ENCODE measurements at regions not wholly inside any gene's neighbourhood (a gene's known extent, or its start where the extent isn't known, plus 50 kb on each side); places are given as distances from the start of the nearest gene placed in this dataset.

DNA sequence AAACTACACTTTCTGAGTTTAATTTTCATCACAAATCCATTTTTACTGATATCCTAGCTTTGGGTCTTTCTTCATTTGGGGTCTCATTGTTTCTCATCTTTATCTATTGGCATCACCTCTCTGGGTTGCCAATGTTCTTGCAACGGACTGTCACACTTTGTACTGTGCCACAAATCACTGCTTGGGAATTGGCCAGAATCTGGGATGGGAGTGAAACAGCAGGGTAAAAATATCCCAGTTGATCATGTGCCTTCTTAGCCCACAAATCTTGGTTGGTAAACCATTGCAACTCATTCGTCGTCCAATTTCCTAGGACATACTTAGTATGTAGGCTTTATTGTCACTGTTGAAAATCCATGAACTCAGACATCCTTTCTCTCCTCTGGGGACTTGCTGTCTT is 698.5 kb downstream of the OTOL1 start:
- Mint-ChIP-seq H3K4me1 (no peaks in the 10 kb centered on the region), H3K4me3 (no peak overlapping the region), H3K9me3 (peaks cover 4% of the 10 kb centered on the region), H3K36me3 (ENCODE audit: low read depth) (no peaks in the 10 kb centered on the region), H3K27me3 (ENCODE audit: low read depth) (no peaks in the 10 kb centered on the region), H3K27ac (ENCODE audit: unreplicated experiment) (no peak overlapping the region)
- TF ChIP-seq CTCF (conservative IDR thresholded peaks at IDR 0.05), result no peak
- DNase-seq (ENCODE audit: low read depth, low spot score), result no peak

DNA sequence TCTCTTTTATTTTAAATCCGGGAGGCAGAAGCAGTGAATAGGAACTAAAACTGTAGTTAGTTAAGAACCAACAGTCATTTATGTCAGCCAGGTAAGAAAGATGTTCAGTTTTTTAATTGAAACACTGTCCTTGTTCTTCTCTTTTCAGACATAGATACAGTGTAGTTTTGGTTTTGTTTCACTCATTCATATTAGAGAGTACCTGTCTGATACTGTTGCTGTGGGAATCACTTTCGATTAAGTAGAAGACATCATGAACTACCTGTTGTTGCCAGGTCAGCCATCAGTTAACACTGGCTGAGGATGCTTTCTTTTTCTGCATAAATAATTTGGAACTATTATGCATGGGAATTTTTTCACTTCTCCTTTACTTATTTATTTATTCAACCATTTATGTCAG is 700.4 kb downstream of the OTOL1 start:
- Mint-ChIP-seq H3K27ac (ENCODE audit: unreplicated experiment) (no peak overlapping the region), H3K4me1 (no peaks in the 10 kb centered on the region), H3K4me3 (no peak overlapping the region), H3K36me3 (ENCODE audit: low read depth) (no peaks in the 10 kb centered on the region), H3K9me3 (peaks cover 2% of the 10 kb centered on the region), H3K27me3 (ENCODE audit: low read depth) (no peaks in the 10 kb centered on the region)
- no peak for DNase-seq (ENCODE audit: low read depth, low spot score)
- no peak for TF ChIP-seq CTCF (conservative IDR thresholded peaks at IDR 0.05)

DNA sequence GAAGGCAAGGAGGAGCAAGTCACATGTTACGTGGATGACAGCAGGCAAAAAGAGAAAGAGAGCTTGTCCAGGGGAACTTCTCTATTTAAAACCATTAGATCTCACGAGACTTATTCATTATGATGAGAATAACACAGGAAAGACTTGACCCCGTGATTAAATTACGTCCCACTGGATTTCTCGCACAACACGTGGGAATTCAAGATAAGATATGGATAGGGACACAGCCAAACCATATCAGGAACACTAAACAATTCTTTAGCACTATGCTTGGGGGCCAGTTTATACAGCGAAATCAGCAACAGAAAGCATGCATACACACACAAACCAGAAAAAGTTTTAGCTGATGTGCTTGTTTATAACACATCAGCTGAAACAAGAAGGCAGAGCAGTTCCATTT is 704.2 kb downstream of the OTOL1 start:
- H3K4me1 Mint-ChIP-seq, result no peaks in the 10 kb centered on the region
- H3K4me3 Mint-ChIP-seq, result no peak overlapping the region
- H3K27ac Mint-ChIP-seq (ENCODE audit: unreplicated experiment), result no peak overlapping the region
- TF ChIP-seq CTCF (conservative IDR thresholded peaks at IDR 0.05), result no peak
- H3K27me3 Mint-ChIP-seq (ENCODE audit: low read depth), result no peaks in the 10 kb centered on the region
- DNase-seq (ENCODE audit: low read depth, low spot score), result no peak
- H3K9me3 Mint-ChIP-seq, result no peaks in the 10 kb centered on the region
- H3K36me3 Mint-ChIP-seq (ENCODE audit: low read depth), result no peaks in the 10 kb centered on the region

DNA sequence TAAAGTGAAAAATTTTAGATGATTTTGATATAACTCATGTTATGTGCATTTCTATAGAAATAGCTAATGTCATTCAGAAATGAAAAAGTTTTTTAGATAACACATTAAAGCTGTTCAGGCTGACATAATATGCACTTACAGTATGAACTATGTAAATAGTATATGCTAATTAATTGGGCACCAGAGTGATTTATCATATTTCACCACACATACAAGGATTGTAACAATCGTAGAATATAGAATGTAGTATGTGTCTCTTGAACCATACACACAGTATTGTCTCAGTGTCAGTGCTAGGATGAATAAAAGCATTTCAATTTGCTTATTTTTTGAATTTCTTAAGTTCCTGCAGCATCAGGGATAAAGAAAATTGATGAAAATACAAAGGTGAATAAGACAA is 710.0 kb downstream of the OTOL1 start:
- no peak overlapping the region for H3K4me3 Mint-ChIP-seq
- H3K9me3 Mint-ChIP-seq, result no peaks in the 10 kb centered on the region
- H3K27me3 Mint-ChIP-seq (ENCODE audit: low read depth), result no peaks in the 10 kb centered on the region
- H3K27ac Mint-ChIP-seq (ENCODE audit: unreplicated experiment), result no peak overlapping the region
- no peaks in the 10 kb centered on the region for H3K4me1 Mint-ChIP-seq
- no peaks in the 10 kb centered on the region for H3K36me3 Mint-ChIP-seq (ENCODE audit: low read depth)
- no peak for DNase-seq (ENCODE audit: low read depth, low spot score)
- TF ChIP-seq CTCF (conservative IDR thresholded peaks at IDR 0.05), result no peak

GRCh38 chr3:162211470-162211869 is 714.9 kb downstream of the OTOL1 start:
- TF ChIP-seq CTCF (conservative IDR thresholded peaks at IDR 0.05), result no peak
- no peak overlapping the region for H3K4me3 Mint-ChIP-seq
- no peaks in the 10 kb centered on the region for H3K9me3 Mint-ChIP-seq
- no peak overlapping the region for H3K27ac Mint-ChIP-seq (ENCODE audit: unreplicated experiment)
- no peaks in the 10 kb centered on the region for H3K27me3 Mint-ChIP-seq (ENCODE audit: low read depth)
- no peaks in the 10 kb centered on the region for H3K36me3 Mint-ChIP-seq (ENCODE audit: low read depth)
- no peaks in the 10 kb centered on the region for H3K4me1 Mint-ChIP-seq
- no peak for DNase-seq (ENCODE audit: low read depth, low spot score)

GRCh38 chr3:162213196-162213595 is 716.6 kb downstream of the OTOL1 start:
- Mint-ChIP-seq H3K27me3 (ENCODE audit: low read depth) (no peaks in the 10 kb centered on the region), H3K9me3 (no peaks in the 10 kb centered on the region), H3K4me1 (no peaks in the 10 kb centered on the region), H3K4me3 (no peak overlapping the region), H3K27ac (ENCODE audit: unreplicated experiment) (no peak overlapping the region), H3K36me3 (ENCODE audit: low read depth) (no peaks in the 10 kb centered on the region)
- no peak for DNase-seq (ENCODE audit: low read depth, low spot score)
- no peak for TF ChIP-seq CTCF (conservative IDR thresholded peaks at IDR 0.05)

Data from neural crest cell (in vitro differentiated cells).